Endothelial cell of umbilical vein (primary cell): ENCODE measurements at regions not wholly inside any gene's neighbourhood (a gene's known extent, or its start where the extent isn't known, plus 50 kb on each side); places are given as distances from the start of the nearest gene placed in this dataset.
A peak's percentile ranks its signal among the peaks of the same experiment; 100 is the strongest.

Experiments used
- BruUV-seq: library from RNA; stranded (reverse); fragments of 400-500 nt; replicated peaks from 2 replicates; lab custom pipeline; 2021; lab: Mats Ljungman, UMichigan
- CTCF ChIA-PET: fragments of 300-600, 350-600 bp; sonication (Branson Sonifier 250); formaldehyde crosslinking; loops from one replicate; lab custom pipeline; 2021; ENCODE audit warnings: antibody characterized with exemption, inconsistent platforms; lab: Charles Lee
- POLR2A ChIA-PET: fragments of 300-600, 350-600 bp; sonication (Branson Sonifier 250); formaldehyde crosslinking; loops from one replicate; lab custom pipeline; 2021; ENCODE audit warnings: antibody characterized with exemption, inconsistent platforms; lab: Charles Lee
- DNase-seq: peaks from one replicate; pipeline ENCODE4 v3.0.0-alpha.2; 2011; ENCODE audit warnings: low read depth, low spot score
- FAIRE-seq: peaks from 2 replicates; lab custom pipeline; 2011; peaks lifted over from hg19 to GRCh38; lab: Jason Lieb, UNC
- H2AFZ ChIP-seq: 2 replicates; pipeline ENCODE4 v1.6.0; 2012; ENCODE audit warnings: low read depth, low read length, control low read depth, inconsistent platforms
- H3K27ac ChIP-seq: 2 replicates; pipeline ENCODE4 v1.5.1; 2011; ENCODE audit warnings: low read depth, mild to moderate bottlenecking, control low read depth, low read length, moderate library complexity; ENCODE audit not compliant: insufficient read depth
- H3K27me3 ChIP-seq, 2 experiments: 2 replicates each; pipeline versions ENCODE4 v1.6.0 to v1.6.1; 2011; ENCODE audit warnings: low read length in 2 of 2, mixed read lengths in 1 of 2; ENCODE audit not compliant: control insufficient read depth in 2 of 2, insufficient read depth in 2 of 2
- H3K36me3 ChIP-seq, 2 experiments: 2 replicates in 1 of 2; 3 replicates in 1 of 2; pipeline ENCODE4 v1.5.1; 2011; ENCODE audit warnings: low read length in 2 of 2, mild to moderate bottlenecking in 1 of 2, moderate library complexity in 1 of 2; ENCODE audit not compliant: control insufficient read depth in 2 of 2, insufficient read depth in 2 of 2; ENCODE audit errors: extremely low read depth in 1 of 2
- H3K4me1 ChIP-seq: 3 replicates; pipeline ENCODE4 v1.5.1; 2011; ENCODE audit warnings: mild to moderate bottlenecking, low read length; ENCODE audit not compliant: control insufficient read depth, insufficient read depth; ENCODE audit errors: extremely low read depth
- H3K4me2 ChIP-seq: 2 replicates; pipeline ENCODE4 v1.6.1; 2011; ENCODE audit warnings: low read length, control low read depth, mixed read lengths; ENCODE audit not compliant: insufficient read depth
- H3K4me3 ChIP-seq, 3 experiments: fragments of 200-600 bp in 1 of 3; sonication (generic), shearing (Covaris generic) in 1 of 3; replicated peaks in 1 of 3; 2 replicates each; pipeline ENCODE4 v1.5.1; 2011 to 2016; ENCODE audit warnings: control low read depth in 3 of 3, low read length in 3 of 3, mild to moderate bottlenecking in 2 of 3, inconsistent platforms in 1 of 3, low read depth in 1 of 3, moderate library complexity in 1 of 3; ENCODE audit not compliant: insufficient read depth in 1 of 3
- H3K79me2 ChIP-seq: 2 replicates; pipeline ENCODE4 v1.6.0; 2012; ENCODE audit warnings: low read length, inconsistent platforms; ENCODE audit not compliant: control insufficient read depth, insufficient read depth
- H3K9ac ChIP-seq: replicated peaks from 2 replicates; pipeline ENCODE3; 2011; ENCODE audit warnings: low read length, control low read depth; ENCODE audit not compliant: insufficient read depth; ENCODE audit errors: extremely low read depth
- H3K9me1 ChIP-seq: replicated peaks from 3 replicates; pipeline ENCODE4 v1.6.0; 2011; ENCODE audit warnings: mild to moderate bottlenecking, low read length; ENCODE audit not compliant: control insufficient read depth, insufficient read depth; ENCODE audit errors: extremely low read depth
- H3K9me3 ChIP-seq: replicated peaks from 2 replicates; pipeline ENCODE4 v1.5.1; 2012; ENCODE audit warnings: low read length, inconsistent platforms; ENCODE audit not compliant: control insufficient read depth, insufficient read depth
- H4K20me1 ChIP-seq: replicated peaks from 2 replicates; pipeline ENCODE3; 2011; ENCODE audit warnings: mild to moderate bottlenecking, low read length; ENCODE audit not compliant: control insufficient read depth, insufficient read depth; ENCODE audit errors: extremely low read depth
- EZH2 ChIP-seq: IDR thresholded peaks from 2 replicates; pipeline ENCODE4 v1.6.1; 2012; ENCODE audit warnings: borderline replicate concordance, low read depth, mild to moderate bottlenecking, moderate library complexity, low read length, inconsistent platforms; ENCODE audit not compliant: severe bottlenecking
- FOS ChIP-seq: IDR thresholded peaks from 2 replicates; pipeline ENCODE4 v1.6.1; 2011; ENCODE audit warnings: mild to moderate bottlenecking, low read length, moderate library complexity, borderline replicate concordance; ENCODE audit not compliant: insufficient read depth
- GATA2 ChIP-seq: IDR thresholded peaks from 2 replicates; pipeline ENCODE4 v1.7.0; 2011; ENCODE audit warnings: low read depth, mild to moderate bottlenecking, moderate library complexity, mixed read lengths, low read length; ENCODE audit not compliant: insufficient read length, insufficient read depth
- JUN ChIP-seq: IDR thresholded peaks from 2 replicates; pipeline ENCODE4 v1.6.1; 2011; ENCODE audit warnings: borderline replicate concordance, low read depth; ENCODE audit not compliant: insufficient read length, insufficient read depth
- MAX ChIP-seq: IDR thresholded peaks from 2 replicates; pipeline ENCODE4 v1.6.1; 2011; ENCODE audit not compliant: insufficient read depth, insufficient read length
- MYC ChIP-seq: IDR thresholded peaks from one replicate; pipeline ENCODE4 v1.6.1; 2011; ENCODE audit warnings: mild to moderate bottlenecking, low read depth, low read length
- POLR2A ChIP-seq: IDR thresholded peaks from 2 replicates; pipeline ENCODE4 v1.6.1; 2012; ENCODE audit warnings: low read depth, mild to moderate bottlenecking, control low read depth, low read length
- POLR2AphosphoS5 ChIP-seq: IDR thresholded peaks from 2 replicates; pipeline ENCODE4 v1.6.1; 2012; ENCODE audit warnings: low read depth, mild to moderate bottlenecking, control low read depth, low read length, moderate library complexity; ENCODE audit not compliant: insufficient read depth
- dilution Hi-C: fragments of 300-500 bp; cut with MboI; formaldehyde crosslinking; loops from one replicate; pipeline ENCODE4 v1.15.0; 2019; ENCODE audit warnings: low sequenced_read_pairs; ENCODE audit not compliant: extremely low pct_ligation_motif_present
- intact Hi-C: fragments of 100-400 bp; cut with micrococcal nuclease; formaldehyde crosslinking; loops from one replicate; pipeline ENCODE4 v1.10.0; 2022
- TF ChIP-seq, protein P1 (sequence below), 2 donors: IDR thresholded peaks; 1 replicate in 1 of 2; 2 replicates in 1 of 2; pipeline ENCODE4 v1.5.1; 2011; ENCODE audit warnings: low read length in 2 of 2, mild to moderate bottlenecking in 2 of 2, moderate library complexity in 2 of 2, control low read depth in 1 of 2, inconsistent platforms in 1 of 2, low read depth in 1 of 2; ENCODE audit not compliant: insufficient read depth in 1 of 2; ENCODE audit errors: extremely low read depth in 1 of 2

DNA sequence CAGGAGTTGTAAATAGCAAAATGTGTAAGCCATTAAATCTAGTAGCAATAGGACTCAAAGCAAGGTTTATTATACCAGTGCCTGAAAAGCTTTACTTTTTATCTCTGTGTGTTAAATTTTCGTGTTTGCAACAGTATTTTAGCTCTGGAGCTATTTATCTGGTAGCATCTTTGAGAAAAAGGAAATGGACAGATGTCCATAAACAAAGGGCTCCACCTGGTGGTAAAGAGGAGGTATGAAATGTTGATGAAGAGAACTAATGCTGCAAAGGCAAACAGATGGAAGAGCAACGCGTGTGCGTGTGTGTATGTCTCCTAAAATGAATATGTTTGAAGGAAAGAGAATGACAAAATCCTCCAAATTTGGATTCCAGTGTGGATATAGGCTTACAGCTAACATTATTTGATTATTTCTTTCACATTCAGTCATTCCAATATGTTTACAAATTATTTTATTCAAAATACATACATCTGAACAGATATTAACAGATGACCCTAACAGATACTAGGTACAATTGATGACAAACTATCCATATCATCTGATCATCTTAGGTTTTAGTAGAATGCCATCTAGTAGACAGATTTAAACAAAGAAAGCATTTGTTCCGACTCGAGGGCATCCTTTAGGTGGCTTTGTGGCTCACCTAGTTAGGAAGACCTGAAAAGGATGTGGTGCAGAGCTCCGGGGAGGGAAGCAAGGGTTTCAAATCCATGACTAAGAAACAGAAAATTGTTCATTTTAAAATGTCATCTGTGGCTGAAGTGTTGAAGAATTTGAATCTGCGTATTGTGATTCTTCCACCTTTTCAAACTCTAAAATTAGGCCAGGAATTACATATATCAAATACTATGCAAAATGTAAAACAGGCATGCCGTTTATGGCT, 383.3 kb downstream of the MTX2 start:
- Histone ChIP-seq H3K27ac (no peak overlapping the region), H3K9me3 (no peaks in the 10 kb centered on the region), H3K9ac (no peak overlapping the region), H3K27me3 (peaks cover 0 to 6% of the 10 kb centered on the region in 2 experiments), H3K4me3 (no peak overlapping the region), H3K4me2 (no peak overlapping the region), H2AFZ (no peak overlapping the region), H4K20me1 (no peaks in the 10 kb centered on the region), H3K9me1 (no peaks in the 10 kb centered on the region), H3K4me1 (peaks cover 7% of the 10 kb centered on the region), H3K79me2 (no peaks in the 10 kb centered on the region), H3K36me3 (no peaks in the 10 kb centered on the region)
- intact Hi-C loops (loop anchor here (1.0 to 5.0 kb wide), 10 partner anchors 12 to 1105 kb away; partner anchors contain the start of genes HOXD1, HOXD10 and LNPK), dilution Hi-C loops (loop anchor here (25.0 kb wide), 1 partner anchor 485 kb away; no protein-coding TSS in a partner anchor)
- FAIRE-seq (peak; percentile 79), DNase-seq (peak; percentile 62)
- BruUV-seq = no TSS peak
- ChIA-PET CTCF (interaction anchor here (0.6 to 5.9 kb wide), 62 partner anchors 8 to 1285 kb away, joined by 3 to 458 read pairs (median 4); partner anchors contain the start of genes HOXD10, HOXD8 and HOXD9), POLR2A (no interaction called here)
- TF ChIP-seq, protein P1, sequence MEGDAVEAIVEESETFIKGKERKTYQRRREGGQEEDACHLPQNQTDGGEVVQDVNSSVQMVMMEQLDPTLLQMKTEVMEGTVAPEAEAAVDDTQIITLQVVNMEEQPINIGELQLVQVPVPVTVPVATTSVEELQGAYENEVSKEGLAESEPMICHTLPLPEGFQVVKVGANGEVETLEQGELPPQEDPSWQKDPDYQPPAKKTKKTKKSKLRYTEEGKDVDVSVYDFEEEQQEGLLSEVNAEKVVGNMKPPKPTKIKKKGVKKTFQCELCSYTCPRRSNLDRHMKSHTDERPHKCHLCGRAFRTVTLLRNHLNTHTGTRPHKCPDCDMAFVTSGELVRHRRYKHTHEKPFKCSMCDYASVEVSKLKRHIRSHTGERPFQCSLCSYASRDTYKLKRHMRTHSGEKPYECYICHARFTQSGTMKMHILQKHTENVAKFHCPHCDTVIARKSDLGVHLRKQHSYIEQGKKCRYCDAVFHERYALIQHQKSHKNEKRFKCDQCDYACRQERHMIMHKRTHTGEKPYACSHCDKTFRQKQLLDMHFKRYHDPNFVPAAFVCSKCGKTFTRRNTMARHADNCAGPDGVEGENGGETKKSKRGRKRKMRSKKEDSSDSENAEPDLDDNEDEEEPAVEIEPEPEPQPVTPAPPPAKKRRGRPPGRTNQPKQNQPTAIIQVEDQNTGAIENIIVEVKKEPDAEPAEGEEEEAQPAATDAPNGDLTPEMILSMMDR (IDR thresholded peaks at IDR 0.05; ENCODE audit: extremely low read depth in 1 of 2, insufficient read depth in 1 of 2, low read depth in 1 of 2, low read length in 2 of 2) = peak; percentile 52 to 57
- TF ChIP-seq POLR2AphosphoS5 (no peak), JUN (no peak), GATA2 (peak; percentile 77), MYC (no peak), POLR2A (no peak), FOS (no peak), EZH2 (no peak), MAX (no peak)
